GM23338 (cell line): ENCODE measurements at regions not wholly inside any gene's neighbourhood (a gene's known extent, or its start where the extent isn't known, plus 50 kb on each side); places are given as distances from the start of the nearest gene placed in this dataset.

Experiments
- POLR2AphosphoS5 ChIP-seq: IDR thresholded peaks from 2 replicates; pipeline ENCODE4 v1.6.1; 2016; ENCODE audit warnings: antibody characterized with exemption, low read depth
- TF ChIP-seq, protein P1 (sequence below), 2 experiments: fragments of 200-600 bp in 1 of 2; sonication (generic) in 1 of 2; conservative IDR thresholded peaks; 2 replicates each; pipeline versions ENCODE4 v1.5.1 to v1.6.1; 2016 to 2017; ENCODE audit warnings: antibody characterized with exemption in 2 of 2, low read depth in 2 of 2, mild to moderate bottlenecking in 2 of 2, moderate library complexity in 1 of 2
- TF ChIP-seq, protein P2 (sequence below): IDR thresholded peaks from one replicate; pipeline ENCODE4 v1.6.1; 2018; ENCODE audit warnings: antibody characterized with exemption; ENCODE audit not compliant: unreplicated experiment

DNA sequence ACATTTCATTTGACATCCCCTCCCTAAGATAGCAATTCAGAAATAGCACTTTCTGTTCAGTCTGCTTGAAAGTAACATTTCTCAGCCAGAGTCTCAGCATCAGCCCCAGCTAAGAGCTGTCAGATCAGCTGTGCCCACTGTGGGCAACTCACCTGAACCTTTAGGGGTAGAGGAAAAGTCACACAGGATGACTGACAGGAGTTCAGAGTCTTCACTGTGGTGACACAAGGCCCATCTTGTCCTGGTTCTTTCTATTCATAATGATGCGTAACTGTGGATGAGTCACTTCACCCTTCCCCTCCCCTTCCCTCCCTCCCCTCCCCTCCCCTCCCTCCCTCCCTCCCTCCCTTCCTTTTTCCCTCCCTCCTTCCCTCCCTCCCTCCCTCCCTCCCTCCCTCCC lies 96.1 kb upstream of the RASGRP1 start:
- no peak for TF ChIP-seq POLR2AphosphoS5
- TF ChIP-seq, protein P1, sequence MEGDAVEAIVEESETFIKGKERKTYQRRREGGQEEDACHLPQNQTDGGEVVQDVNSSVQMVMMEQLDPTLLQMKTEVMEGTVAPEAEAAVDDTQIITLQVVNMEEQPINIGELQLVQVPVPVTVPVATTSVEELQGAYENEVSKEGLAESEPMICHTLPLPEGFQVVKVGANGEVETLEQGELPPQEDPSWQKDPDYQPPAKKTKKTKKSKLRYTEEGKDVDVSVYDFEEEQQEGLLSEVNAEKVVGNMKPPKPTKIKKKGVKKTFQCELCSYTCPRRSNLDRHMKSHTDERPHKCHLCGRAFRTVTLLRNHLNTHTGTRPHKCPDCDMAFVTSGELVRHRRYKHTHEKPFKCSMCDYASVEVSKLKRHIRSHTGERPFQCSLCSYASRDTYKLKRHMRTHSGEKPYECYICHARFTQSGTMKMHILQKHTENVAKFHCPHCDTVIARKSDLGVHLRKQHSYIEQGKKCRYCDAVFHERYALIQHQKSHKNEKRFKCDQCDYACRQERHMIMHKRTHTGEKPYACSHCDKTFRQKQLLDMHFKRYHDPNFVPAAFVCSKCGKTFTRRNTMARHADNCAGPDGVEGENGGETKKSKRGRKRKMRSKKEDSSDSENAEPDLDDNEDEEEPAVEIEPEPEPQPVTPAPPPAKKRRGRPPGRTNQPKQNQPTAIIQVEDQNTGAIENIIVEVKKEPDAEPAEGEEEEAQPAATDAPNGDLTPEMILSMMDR (conservative IDR thresholded peaks at IDR 0.05; ENCODE audit: low read depth in 2 of 2) = no peak
- TF ChIP-seq, protein P2, sequence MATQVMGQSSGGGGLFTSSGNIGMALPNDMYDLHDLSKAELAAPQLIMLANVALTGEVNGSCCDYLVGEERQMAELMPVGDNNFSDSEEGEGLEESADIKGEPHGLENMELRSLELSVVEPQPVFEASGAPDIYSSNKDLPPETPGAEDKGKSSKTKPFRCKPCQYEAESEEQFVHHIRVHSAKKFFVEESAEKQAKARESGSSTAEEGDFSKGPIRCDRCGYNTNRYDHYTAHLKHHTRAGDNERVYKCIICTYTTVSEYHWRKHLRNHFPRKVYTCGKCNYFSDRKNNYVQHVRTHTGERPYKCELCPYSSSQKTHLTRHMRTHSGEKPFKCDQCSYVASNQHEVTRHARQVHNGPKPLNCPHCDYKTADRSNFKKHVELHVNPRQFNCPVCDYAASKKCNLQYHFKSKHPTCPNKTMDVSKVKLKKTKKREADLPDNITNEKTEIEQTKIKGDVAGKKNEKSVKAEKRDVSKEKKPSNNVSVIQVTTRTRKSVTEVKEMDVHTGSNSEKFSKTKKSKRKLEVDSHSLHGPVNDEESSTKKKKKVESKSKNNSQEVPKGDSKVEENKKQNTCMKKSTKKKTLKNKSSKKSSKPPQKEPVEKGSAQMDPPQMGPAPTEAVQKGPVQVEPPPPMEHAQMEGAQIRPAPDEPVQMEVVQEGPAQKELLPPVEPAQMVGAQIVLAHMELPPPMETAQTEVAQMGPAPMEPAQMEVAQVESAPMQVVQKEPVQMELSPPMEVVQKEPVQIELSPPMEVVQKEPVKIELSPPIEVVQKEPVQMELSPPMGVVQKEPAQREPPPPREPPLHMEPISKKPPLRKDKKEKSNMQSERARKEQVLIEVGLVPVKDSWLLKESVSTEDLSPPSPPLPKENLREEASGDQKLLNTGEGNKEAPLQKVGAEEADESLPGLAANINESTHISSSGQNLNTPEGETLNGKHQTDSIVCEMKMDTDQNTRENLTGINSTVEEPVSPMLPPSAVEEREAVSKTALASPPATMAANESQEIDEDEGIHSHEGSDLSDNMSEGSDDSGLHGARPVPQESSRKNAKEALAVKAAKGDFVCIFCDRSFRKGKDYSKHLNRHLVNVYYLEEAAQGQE = no peak
